Fibroblast of mammary gland (primary cell): ENCODE measurements at regions not wholly inside any gene's neighbourhood (a gene's known extent, or its start where the extent isn't known, plus 50 kb on each side); places are given as distances from the start of the nearest gene placed in this dataset.

Experiments used
- DNase-seq: peaks from one replicate; pipeline ENCODE4 v3.0.0-alpha.2; 2010; ENCODE audit warnings: low read depth
- H3K4me3 ChIP-seq: 2 replicates; pipeline ENCODE4 v1.5.1; 2011; ENCODE audit warnings: low read depth, mild to moderate bottlenecking, low read length, moderate library complexity; ENCODE audit not compliant: control insufficient read depth
- TF ChIP-seq, protein P1 (sequence below): conservative IDR thresholded peaks from 2 replicates; pipeline ENCODE4 v1.5.1; 2011; ENCODE audit warnings: low read depth, low read length, inconsistent platforms; ENCODE audit not compliant: control insufficient read depth, insufficient read depth

DNA sequence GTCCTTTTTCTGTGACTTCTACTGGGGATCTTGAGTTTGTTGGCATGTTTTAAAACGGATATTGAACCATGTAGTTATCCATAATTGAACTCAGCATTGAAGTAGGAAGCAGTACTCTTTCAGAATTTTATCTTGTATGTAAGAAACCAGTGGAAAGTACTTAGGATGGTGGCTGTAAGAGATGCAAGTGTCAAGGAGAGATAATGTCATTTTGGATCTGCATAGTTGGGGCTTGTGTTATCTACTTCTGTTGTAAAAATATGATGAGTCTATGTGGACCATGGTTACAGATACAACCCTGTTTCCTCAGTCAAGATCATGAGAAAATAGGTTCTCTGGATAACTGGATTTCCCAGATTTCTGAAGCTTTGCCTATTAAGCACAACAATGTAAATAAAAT, 113.7 kb downstream of the NAB1 start:
- TF ChIP-seq, protein P1, sequence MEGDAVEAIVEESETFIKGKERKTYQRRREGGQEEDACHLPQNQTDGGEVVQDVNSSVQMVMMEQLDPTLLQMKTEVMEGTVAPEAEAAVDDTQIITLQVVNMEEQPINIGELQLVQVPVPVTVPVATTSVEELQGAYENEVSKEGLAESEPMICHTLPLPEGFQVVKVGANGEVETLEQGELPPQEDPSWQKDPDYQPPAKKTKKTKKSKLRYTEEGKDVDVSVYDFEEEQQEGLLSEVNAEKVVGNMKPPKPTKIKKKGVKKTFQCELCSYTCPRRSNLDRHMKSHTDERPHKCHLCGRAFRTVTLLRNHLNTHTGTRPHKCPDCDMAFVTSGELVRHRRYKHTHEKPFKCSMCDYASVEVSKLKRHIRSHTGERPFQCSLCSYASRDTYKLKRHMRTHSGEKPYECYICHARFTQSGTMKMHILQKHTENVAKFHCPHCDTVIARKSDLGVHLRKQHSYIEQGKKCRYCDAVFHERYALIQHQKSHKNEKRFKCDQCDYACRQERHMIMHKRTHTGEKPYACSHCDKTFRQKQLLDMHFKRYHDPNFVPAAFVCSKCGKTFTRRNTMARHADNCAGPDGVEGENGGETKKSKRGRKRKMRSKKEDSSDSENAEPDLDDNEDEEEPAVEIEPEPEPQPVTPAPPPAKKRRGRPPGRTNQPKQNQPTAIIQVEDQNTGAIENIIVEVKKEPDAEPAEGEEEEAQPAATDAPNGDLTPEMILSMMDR: no peak
- DNase-seq: no peak
- no peak overlapping the region for H3K4me3 ChIP-seq

DNA sequence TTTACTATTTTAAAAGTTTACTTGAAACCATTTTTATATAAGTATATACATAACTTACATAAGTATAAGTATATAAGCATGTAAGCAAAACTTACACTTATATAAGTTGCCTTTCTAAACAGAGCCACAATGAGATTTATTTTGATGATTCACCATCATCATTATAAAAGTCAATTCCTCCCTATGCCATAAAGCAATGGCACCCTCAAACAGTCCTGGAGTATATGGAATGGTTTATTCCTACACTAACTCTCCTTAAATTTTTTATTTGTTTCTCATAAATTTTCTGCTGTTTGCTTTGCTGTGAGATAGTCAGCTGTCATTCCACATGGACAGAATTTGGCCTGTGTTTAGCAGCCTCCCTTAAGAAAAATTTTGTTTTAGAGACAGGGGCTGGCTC, 114.2 kb downstream of the NAB1 start:
- no peak for DNase-seq
- TF ChIP-seq, protein P1: no peak
- H3K4me3 ChIP-seq: no peak overlapping the region

DNA sequence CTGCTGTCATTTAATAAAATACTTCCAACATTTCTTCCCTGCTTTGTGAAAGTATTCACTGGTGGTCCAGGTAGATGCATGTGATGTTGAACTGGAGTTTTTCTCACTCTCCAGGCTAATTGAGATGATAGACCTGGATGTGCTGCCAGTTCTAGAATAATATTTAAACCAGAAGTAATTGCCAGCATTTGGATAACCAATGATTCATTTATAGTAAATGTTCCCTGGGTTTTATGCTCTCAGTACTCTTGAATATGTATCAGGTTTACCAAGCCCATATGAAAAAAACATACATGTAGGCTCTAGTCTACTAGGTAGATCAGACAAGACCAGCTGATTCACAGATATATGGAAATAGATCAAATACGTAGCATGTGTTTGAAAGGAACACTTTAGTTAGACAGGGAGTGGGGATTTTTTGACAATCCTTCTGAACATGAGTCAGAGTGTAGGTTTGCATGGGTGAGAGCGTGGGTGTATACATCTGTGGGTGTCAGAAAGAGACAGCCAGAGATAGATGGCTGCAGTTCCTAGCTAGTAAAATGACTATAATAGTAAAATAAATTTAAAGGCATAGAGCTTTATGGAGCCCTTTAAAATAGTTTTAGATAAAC, 115.1 kb downstream of the NAB1 start:
- TF ChIP-seq, protein P1: no peak
- no peak overlapping the region for H3K4me3 ChIP-seq
- peak; percentile 51 for DNase-seq

DNA sequence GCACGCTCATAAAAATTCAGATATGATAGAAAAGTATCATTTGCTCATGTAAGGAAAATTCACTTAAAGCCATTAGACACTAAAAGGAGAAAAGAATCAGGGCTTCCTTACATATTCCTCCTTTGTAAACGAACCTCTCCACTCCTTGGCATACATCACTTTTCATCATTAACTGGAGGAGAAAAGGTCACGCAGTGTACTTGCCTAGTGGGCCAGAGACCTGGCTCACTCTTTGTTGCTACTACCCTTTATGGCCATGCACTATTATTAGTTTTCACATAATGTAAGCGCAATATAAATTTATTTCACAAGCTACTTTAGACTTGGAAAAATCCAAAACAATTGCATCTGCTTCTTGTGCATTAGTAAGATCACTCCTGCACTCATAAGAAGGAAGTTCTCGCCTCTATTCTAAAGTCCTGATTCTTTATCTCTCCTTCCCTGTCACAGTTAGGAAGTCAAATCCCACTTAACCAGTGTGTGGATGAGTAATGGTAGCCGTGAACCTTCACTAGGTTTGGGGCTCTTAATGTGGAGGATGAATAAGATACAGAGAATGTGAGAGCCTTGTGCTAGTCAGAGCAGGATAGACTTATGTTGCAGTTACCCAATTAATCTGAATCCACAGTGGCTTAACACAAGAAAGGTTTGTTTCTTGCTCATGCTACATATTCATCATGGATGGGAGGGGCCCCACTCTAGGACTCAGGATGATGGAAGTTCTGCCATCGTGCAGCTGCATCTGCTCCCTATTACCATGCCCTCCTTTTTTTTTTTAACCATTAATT, 115.0 kb upstream of the GLS start:
- TF ChIP-seq, protein P1: no peak
- no peak overlapping the region for H3K4me3 ChIP-seq
- peak; percentile 89 for DNase-seq

DNA sequence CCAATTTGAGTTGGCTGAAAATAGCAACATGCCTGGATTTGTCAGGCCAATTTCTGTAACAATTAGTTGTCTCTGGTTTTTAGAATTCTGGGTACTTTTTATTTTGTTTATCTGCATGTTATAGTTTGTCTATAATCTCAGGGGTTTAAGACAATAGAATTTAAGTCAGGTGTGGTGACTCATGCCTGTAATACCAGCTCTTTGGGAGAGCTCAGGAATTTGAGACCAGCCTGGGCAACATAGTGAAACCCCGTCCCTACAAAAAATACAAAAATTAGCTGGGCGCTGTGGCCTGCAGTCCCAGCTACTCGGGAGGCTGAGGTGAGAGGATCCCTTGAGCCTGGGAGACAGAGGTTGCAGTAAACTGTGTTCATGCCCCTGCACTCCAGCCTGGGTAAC, 114.4 kb upstream of the GLS start:
- TF ChIP-seq, protein P1: no peak
- no peak for DNase-seq
- no peak overlapping the region for H3K4me3 ChIP-seq

DNA sequence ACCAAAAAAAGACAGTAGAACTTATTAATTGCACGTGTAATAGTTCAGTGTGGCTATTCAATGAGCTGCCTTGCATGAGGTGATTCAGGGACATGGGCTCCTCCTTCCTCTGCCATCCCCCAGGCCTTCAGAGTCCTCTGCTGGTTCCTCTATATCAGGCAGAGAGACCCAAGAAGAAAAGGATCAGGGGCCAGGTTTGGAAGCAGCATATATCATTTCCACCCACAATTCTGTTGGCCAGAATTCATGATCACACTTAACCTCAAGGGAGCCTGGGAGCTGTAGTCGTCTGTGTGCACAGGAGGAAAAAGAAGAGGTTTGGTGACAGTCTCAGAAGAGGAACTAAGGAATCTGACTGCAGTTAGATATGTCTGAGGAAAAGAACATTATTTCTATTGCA, 114.0 kb upstream of the GLS start:
- TF ChIP-seq, protein P1: no peak
- no peak for DNase-seq
- H3K4me3 ChIP-seq: no peak overlapping the region
